GM10248 (cell line): ENCODE measurements at regions not wholly inside any gene's neighbourhood (a gene's known extent, or its start where the extent isn't known, plus 50 kb on each side); places are given as distances from the start of the nearest gene placed in this dataset.

Experiments
- CTCF ChIA-PET: fragments of 300-600 bp; sonication (Branson Sonifier 250); formaldehyde crosslinking; extraction: SDS; loops from one replicate; lab custom pipeline; 2021; ENCODE audit warnings: antibody characterized with exemption; lab: Yijun Ruan, JAX
- POLR2A ChIA-PET: fragments of 350-650 bp; sonication (Branson Sonifier 250); formaldehyde crosslinking; extraction: SDS; loops from one replicate; lab custom pipeline; 2020; ENCODE audit warnings: antibody characterized with exemption; lab: Yijun Ruan, JAX
- DNase-seq: peaks from one replicate; pipeline ENCODE4 v3.0.0; 2012; ENCODE audit errors: extremely low spot score
- CTCF ChIP-seq: IDR thresholded peaks from 2 replicates; pipeline ENCODE4 v1.5.1; 2012; ENCODE audit warnings: mild to moderate bottlenecking, low read depth; ENCODE audit errors: extremely low read depth, missing control alignments, control extremely low read depth

- ChIA-PET POLR2A (no interaction called here), CTCF (interaction anchor here (0.9 to 1.4 kb wide), 2 partner anchors 9 to 23 kb away, joined by 3 to 5 read pairs; no protein-coding TSS in a partner anchor)
- no peak for DNase-seq
- no peak for TF ChIP-seq CTCF
These were observed 584.8 kb downstream of the PLA2G4A start for GRCh38 chr1:187413405-187414169.

DNA sequence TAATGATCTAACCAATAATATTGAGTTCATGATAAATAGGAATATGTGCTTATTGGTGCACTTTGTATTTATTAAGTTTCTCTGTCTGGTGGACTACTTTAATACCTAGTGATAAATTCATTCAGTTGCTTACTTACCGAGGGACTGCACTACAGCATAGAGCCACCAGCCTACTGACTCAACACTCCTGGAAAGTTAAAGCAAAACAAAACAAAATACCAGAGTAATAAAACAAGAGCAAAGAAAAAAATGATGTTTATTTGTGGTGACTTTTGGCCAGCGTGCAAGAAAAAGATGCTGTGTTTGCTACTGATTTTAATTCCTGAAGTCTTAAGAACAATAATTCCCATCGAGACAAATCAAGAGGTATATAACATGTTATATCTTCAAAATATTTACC lies 586.3 kb downstream of the PLA2G4A start:
- no peak for TF ChIP-seq CTCF
- no peak for DNase-seq
- ChIA-PET POLR2A (no interaction called here), CTCF (interaction anchor here (1.1 kb wide), 2 partner anchors 8 to 13 kb away, joined by 3 read pairs; no protein-coding TSS in a partner anchor)

DNA sequence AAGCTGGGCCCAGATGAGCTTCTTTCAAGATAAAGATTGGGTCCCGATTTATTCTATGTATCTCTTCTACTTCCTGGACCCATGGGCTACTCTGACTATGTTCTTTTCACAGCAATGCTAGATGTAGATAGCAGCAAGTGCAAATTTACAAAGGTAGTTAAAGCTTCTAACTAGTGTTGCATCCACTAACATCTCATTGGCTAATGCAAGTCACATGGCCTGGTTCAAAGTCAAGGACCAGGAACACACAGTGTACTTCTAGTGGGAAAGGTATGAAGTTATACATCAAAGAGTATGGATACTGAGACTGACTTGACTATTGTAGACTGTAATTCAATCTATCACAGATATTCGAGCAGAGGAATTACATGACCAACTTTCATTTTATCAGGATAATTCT lies 588.8 kb downstream of the PLA2G4A start:
- no peak for DNase-seq
- no peak for TF ChIP-seq CTCF
- CTCF ChIA-PET = no interaction called here
- POLR2A ChIA-PET = no interaction called here

GRCh38 chr1:187433598-187433997 lies 604.8 kb downstream of the PLA2G4A start:
- ChIA-PET CTCF (no interaction called here), POLR2A (no interaction called here)
- no peak for TF ChIP-seq CTCF
- no peak for DNase-seq

- ChIA-PET CTCF (no interaction called here), POLR2A (no interaction called here)
- no peak for DNase-seq
- no peak for TF ChIP-seq CTCF
These were observed 613.9 kb downstream of the PLA2G4A start for GRCh38 chr1:187442603-187443002.

- ChIA-PET CTCF (no interaction called here), POLR2A (no interaction called here)
- DNase-seq = no peak
- no peak for TF ChIP-seq CTCF
These were observed 615.2 kb downstream of the PLA2G4A start for GRCh38 chr1:187443939-187444338.
